NCI-H128 (cell line): ENCODE measurements at regions not wholly inside any gene's neighbourhood (a gene's known extent, or its start where the extent isn't known, plus 50 kb on each side); places are given as distances from the start of the nearest gene placed in this dataset.
"Not testable (repeated sequence)": the region's sequence is repeated elsewhere in the genome, so short reads cannot be mapped to it uniquely, and the experiment has no call there.

Experiments used
- DNase-seq: peaks from one replicate; lab custom pipeline; 2025; ENCODE audit not compliant: unreplicated experiment; lab: John Stamatoyannopoulos, UW

DNA sequence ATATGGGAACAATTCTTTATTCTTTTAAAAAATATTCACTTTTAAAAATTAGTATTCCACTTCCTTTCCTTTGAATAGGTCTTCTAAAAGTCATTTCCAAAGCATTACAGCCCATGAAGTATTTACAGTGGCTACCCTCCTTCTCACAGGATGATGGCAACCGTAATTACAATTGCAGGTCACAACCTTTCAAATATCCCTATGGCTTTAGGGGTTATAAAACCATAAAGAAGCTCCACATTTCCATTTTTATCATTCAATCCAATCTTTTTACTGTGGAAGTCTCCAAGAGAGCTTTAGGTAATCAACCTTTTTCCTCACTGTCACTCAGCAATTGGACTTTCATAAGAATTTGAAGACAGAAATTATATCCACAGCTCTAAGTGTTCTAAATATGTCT is 488.9 kb upstream of the CA10 start:
- no peak for DNase-seq

DNA sequence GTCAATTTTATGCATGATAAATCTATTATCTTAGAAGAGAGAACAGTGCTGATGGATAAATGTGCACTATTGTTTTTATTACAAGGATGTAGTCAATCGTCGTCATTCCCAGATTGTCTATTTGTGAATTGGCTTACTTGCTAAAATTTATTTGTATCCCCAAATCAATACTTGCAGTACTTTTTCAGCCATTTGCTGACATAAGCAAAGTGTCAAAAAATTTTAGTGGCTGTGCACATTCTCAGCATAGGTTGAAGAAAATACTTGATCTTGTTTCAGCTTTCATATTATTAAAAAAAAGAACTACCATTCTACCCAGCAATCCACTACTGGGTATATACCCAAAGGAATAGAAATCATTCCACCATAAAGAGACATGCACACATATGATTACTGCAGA is 477.9 kb upstream of the CA10 start:
- no peak for DNase-seq

DNA sequence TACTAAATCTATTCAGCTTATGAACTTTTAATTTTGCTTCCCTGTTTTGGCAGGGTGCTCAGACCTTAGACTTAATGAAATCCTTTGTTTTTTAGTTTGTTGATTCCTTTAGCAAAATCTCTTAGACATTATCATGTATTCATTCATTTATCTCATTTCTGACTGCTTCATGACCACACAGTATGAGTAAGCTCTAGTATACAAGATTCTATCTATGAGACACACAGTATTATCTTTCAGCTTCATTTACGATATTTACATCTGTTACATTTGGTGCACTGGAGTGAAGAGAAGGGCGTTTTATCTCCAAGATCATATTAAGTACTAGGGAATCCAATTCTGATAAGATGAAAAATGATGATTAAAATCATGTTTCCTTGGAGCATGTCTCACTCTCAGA is 448.1 kb upstream of the CA10 start:
- DNase-seq, result no peak

DNA sequence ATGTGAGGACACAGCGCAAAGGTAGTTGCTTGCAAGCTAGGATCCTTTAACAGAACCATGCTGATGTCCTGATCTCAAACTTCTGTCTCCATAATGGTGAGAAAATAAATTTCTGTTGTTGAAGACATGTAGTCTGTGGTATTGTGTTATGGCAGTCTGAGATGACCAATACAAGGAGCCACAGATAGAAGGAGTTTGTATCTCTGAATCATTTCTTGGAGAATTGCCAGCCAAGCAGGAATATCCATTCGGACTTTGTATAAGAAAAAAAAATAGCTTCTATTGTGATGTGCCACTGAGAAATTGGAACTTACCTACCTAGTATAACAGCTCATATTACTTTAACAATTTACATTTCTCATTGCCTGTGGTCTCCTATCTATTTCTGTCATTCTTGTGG is 447.6 kb upstream of the CA10 start:
- DNase-seq, result no peak

DNA sequence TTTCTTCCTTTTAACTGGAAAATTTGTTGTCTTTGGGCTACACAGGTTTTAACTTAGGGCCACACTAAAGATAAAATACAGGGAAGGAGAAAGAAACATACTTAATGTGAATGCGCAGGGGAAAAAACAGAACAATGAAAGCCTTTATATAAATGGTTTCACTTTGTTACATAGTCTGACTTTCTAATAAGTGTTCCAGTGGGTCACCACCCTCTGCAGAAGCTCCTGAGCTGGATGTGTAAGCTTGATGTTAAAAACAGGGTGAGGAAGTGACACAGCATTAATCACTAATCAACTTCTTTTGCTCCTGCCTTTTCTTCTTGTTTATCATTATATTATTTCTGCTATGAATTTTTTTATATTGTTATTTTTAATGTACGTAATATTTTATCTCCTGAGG is 445.6 kb upstream of the CA10 start:
- no peak for DNase-seq

DNA sequence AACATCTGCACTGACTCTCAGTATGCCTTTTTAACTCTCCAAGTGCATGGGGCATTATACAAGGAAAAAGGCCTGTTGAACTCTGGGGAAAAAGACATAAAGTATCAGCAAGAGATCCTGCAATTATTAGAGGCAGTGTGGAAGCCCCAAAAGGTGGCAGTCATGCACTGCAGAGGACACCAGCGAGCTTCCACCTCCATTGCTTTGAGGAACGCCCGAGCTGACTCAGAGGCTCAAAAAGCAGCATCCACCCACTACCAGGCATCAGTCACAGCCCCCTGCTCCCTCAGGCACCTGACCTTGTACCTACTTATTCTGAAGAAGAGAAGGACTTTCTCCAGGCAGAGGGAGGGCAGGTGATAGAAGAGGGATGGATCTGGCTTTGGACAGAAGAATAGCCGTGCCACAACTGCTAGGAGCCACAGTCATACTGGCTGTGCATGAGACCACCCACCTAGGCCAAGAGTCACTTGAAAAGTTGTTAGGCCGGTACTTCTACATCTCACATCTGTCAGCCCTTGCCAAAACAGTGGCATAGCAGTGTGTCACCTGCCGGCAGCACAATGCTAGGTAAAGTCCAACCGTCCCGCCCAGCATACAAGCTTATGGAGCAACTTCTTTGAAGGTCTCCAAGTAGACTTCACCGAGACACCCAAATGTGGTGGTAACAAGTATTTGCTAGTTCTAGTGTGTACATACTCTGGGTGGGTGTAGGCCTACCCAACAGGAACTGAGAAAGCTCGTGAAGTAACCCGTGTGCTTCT is 439.1 kb upstream of the CA10 start:
- not testable (repeated sequence) for DNase-seq

DNA sequence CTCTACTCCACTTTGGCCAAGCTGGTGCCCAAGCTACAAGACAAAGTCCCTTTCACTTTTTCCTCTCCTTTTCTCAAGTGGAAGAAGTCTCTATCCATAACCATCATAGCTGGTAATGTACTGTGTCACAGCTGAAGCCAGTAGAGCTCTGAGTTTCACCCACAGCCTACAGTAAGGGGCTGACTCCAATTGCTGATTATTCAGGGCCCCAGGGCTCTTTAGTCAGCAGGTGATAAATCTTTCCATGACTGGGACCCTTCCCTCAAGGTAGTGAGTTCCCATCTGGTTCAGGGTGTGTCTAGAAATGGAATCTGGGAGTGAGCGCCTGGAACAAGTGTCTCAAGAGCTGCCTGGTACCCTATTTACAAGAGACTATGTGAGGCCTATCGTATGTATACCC is 436.0 kb upstream of the CA10 start:
- DNase-seq, result no peak

- no peak for DNase-seq
Measured at GRCh38 chr17:52546990-52547389, 388.5 kb upstream of the CA10 start.

DNA sequence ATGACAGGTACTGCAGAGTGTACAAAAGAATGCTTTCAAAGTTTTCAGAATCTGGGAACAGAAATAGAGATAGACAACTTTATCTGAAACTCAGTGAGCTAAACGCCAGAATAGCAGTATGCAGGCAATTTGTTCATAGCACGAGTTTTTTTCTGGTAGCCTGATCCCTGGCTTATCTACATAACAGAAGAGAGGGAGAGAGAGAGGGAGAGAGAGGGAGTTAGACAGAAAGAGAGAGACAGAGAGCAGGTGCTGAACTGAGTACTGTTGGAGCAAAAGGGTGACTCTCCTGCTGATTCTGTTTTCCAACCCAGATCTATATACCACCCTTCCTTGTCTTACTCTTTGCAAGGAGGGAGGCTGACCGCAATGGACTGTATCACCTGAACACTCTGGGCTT is 388.0 kb upstream of the CA10 start:
- no peak for DNase-seq

GRCh38 chr17:52537421-52537820 is 378.9 kb upstream of the CA10 start:
- DNase-seq, result no peak

DNA sequence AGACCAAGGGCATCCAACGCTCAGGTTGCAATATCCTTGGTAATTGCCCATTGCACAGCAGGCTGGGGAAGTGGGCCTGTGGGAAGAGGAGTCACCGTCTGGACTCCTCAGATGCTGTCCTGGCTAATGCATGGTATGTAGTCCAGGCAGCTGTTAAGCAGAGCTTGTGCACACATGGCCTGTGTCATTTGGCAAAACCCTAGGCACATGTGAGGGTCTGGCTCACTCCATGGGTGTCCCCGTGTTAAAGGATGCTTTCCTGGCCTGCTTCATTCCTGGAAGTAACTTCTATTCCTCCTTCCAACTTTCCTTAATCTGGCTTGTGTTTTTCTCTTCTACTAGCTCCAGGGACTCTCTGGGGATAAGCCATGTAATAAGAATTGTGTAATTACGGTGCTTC is 378.0 kb upstream of the CA10 start:
- no peak for DNase-seq

GRCh38 chr17:52532373-52532772 is 373.9 kb upstream of the CA10 start:
- no peak for DNase-seq

DNA sequence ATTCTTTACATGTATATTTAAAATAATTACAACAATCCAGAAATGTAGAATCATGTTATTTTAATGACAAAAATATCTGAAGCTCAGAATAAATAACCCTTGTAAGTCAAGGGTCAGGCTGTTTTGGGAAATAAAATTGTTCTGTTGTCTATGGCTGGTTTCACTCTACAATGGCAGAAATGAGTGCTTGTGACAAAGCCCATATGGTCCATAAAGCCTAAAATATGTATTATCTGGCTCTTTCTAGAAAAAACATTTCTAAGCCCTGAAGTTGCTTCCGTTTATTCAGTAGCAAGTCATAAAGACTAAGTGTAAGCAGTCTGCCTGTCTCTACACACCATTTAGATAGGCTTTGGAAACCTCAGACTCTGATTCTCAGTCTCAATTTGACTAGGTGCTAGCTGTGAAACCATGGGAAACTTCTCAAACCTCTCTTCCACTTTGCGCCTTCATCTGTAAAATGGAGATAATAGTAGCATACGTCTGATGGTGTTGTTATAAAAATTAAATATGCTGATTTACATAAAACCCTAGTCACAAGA is 365.7 kb upstream of the CA10 start:
- no peak for DNase-seq

GRCh38 chr17:52517176-52517575 is 358.7 kb upstream of the CA10 start:
- DNase-seq, result no peak

DNA sequence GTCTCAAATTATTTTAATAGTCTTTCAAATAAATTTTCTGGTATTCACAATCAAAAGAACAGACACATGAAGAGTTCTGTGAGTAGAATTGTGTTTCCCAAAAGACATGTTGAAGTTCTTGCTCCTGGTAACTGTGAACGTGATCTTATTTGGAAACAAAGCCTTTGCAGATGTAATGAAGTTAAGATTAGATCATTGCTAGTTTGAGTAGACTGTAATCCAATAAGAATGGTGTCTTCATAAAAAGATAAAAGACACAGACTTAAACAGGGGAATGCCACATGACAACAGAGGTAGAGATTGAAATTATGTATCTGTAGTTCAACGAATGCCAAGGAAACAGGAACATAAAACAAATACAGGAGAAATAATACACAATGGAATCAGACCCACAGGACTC is 357.4 kb upstream of the CA10 start:
- no peak for DNase-seq

DNA sequence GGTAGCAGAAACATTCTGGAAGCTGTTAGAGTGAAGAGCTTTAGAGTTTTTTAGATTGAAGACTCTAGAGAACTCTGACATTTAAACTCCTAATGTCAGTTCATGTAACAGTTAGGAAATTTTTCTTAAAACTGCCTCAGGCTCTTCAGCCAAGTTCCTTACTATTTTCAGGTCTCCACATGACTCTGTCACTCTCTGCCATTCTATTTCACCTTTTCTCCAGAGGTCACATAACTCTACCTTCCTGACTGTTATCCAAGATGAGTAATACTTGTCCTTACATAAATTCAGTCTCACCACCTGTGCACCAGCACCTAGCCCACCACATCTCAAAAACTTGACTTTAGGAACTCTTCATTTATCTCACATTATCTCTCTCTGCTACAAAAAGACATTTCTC is 347.1 kb upstream of the CA10 start:
- no peak for DNase-seq

DNA sequence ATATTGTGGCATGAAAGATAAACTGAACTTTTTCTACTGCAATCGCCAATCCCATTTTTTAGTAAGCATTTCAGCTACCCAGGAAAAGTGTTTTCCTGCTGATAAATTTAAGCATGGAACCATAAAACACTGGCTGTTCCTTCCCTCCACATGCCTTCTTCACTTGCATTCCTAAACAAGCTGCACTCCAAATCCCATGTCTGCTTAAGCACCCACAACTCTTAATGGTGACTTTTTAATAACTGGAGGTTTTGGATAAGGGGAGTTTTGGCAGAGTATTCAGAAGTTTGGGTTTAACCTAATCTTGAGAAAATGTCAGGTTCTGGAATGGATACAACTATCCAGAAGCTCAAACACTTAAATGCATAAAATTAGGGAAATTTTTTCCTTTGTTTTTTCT is 345.6 kb upstream of the CA10 start:
- no peak for DNase-seq

GRCh38 chr17:52495646-52496045 is 337.1 kb upstream of the CA10 start:
- DNase-seq, result no peak

- no peak for DNase-seq
Measured at GRCh38 chr17:52482271-52482670, 323.8 kb upstream of the CA10 start.

DNA sequence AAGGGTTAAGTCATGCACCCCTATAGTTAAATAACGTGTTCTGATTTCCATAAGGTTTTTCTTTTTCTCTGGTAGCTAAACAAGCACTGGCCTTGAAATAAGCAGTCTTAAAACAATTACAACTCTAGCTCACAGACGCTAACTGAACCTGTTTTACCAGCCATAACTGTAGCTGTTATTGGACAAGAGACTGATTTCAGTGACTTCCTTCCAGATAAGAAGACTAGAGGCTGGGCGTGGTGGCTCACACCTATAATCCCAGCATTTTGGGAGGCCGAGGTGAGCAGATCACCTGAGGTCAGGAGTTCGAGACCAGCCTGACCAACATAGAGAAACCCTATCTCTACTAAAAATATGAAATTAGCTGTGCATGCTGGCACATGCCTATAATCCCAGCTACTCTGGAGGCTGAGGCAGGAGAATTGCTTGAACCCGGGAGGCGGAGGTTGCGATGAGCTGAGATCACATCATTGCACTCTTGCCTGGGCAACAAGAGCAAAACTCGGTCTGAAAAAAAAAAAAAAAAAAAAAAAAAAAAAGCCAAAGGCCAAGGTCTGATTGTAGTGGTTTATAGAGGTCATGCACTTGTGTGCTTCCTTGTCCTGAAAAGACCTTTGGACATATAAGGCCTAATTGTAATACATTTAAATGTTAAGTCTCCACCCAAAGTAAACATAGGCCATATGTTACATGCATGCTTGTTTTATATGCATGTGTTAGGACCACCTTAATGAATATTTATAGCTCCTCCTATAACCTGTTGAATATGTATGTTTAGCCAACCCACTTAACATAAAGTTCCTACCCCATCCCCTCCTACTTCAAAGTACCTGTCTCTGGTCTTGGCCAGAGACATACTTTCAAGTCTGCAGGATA is 319.5 kb upstream of the CA10 start:
- DNase-seq, result no peak

DNA sequence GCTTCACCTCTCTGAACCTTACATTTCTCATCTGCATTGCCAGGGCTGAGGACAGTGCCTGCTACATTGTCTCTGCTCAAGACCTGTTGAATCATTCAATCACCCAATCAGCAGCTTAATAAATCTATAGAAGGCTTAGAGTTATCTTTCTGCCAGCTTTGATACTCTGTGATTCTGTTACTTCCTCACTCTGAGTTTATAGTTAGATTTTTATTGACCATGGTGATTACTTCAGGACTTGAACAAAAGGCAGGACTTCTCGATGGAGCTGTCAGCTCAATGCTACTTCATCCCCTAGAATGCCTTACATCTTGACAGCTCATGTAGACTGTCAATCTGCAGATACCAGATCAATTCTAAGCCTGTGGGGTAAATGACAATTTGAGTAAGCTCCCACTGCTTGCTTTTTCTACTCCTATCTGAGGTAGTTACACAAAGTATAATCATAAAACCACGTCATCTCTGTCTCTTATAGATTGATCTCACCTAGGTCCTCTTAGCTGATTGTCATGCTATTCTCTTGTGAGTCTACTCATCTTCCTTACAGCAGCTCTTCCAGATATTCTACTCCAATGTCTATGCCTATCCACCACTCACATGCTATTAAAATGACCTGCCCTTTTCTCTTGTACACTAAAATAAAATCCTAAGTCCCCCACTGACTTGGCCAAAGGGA is 318.3 kb upstream of the CA10 start:
- no peak for DNase-seq

DNA sequence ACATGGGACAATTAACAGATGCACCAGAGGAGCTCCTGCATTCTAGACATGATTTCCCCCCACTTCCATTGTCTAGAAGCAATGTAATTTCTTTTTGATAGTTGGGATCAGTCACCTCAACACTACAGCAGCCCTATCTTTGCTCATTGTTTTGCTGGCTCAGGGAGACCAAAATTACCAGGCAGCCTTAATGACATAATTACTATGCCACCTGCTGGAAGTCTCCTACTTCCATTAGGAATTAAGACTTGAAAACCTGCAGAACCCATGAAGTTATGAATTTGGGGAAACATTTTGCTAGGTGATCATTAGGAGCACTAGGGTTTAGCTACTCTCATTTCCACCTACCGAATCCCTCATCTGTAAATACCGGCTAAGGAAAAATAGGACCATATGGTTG is 312.0 kb upstream of the CA10 start:
- no peak for DNase-seq
